Mesothelial cell of epicardium (in vitro differentiated cells): ENCODE measurements at regions not wholly inside any gene's neighbourhood (a gene's known extent, or its start where the extent isn't known, plus 50 kb on each side); places are given as distances from the start of the nearest gene placed in this dataset.

Source experiments
- DNase-seq, 2 experiments: peaks; one replicate each; pipeline ENCODE4 v3.0.0; 2021; ENCODE audit warnings: low spot score in 2 of 2; ENCODE audit not compliant: unreplicated experiment in 2 of 2
- H3K27ac Mint-ChIP-seq: 2 replicates; pipeline ENCODE4 v1.8.0; 2021; ENCODE audit warnings: mixed read lengths
- H3K27me3 Mint-ChIP-seq: 2 replicates; pipeline ENCODE4 v1.8.0; 2021; ENCODE audit warnings: low read depth, mixed read lengths
- H3K36me3 Mint-ChIP-seq: 2 replicates; pipeline ENCODE4 v1.8.0; 2021; ENCODE audit warnings: mixed read lengths
- H3K4me1 Mint-ChIP-seq: 2 replicates; pipeline ENCODE4 v1.8.0; 2021; ENCODE audit warnings: mixed read lengths
- H3K4me3 Mint-ChIP-seq: 2 replicates; pipeline ENCODE4 v1.8.0; 2021; ENCODE audit warnings: mild to moderate bottlenecking, moderate library complexity, mixed read lengths
- H3K9me3 Mint-ChIP-seq: 2 replicates; pipeline ENCODE4 v1.8.0; 2021; ENCODE audit warnings: mixed read lengths
- CTCF ChIP-seq: fragments of 200-600 bp; sonication (generic); IDR thresholded peaks from one replicate; pipeline ENCODE4 v1.5.0; 2021; ENCODE audit warnings: antibody characterized with exemption; ENCODE audit not compliant: unreplicated experiment

- Mint-ChIP-seq H3K4me1 (peaks cover 29% of the 10 kb centered on the region), H3K9me3 (peaks cover 21% of the 10 kb centered on the region), H3K36me3 (peaks cover 22% of the 10 kb centered on the region), H3K27ac (no peak overlapping the region), H3K4me3 (no peak overlapping the region), H3K27me3 (peaks cover 2% of the 10 kb centered on the region)
- TF ChIP-seq CTCF = no peak
- no peak for DNase-seq
Measured at GRCh38 chr7:33701189-33701740, 204.1 kb upstream of the BMPER start.

- H3K4me3 Mint-ChIP-seq = no peak overlapping the region
- no peak for DNase-seq
Measured at GRCh38 chr7:33701927-33702326, 203.4 kb upstream of the BMPER start.

GRCh38 chr7:33702514-33703054 lies 202.8 kb upstream of the BMPER start:
- no peak for DNase-seq
- H3K27ac Mint-ChIP-seq = no peak overlapping the region
- peaks cover 2% of the 10 kb centered on the region for H3K27me3 Mint-ChIP-seq
- peaks cover 21% of the 10 kb centered on the region for H3K9me3 Mint-ChIP-seq
- H3K4me3 Mint-ChIP-seq = no peak overlapping the region
- H3K4me1 Mint-ChIP-seq = peaks cover 37% of the 10 kb centered on the region
- peaks cover 22% of the 10 kb centered on the region for H3K36me3 Mint-ChIP-seq
- no peak for TF ChIP-seq CTCF

More at GRCh38 chr7:33701927-33702326, 203.4 kb upstream of the BMPER start:
- Mint-ChIP-seq H3K36me3 (peaks cover 22% of the 10 kb centered on the region), H3K4me1 (peaks cover 33% of the 10 kb centered on the region), H3K9me3 (peaks cover 21% of the 10 kb centered on the region), H3K27me3 (peaks cover 2% of the 10 kb centered on the region), H3K27ac (no peak overlapping the region)
- TF ChIP-seq CTCF = no peak

GRCh38 chr7:33705333-33705833 lies 200.0 kb upstream of the BMPER start:
- Mint-ChIP-seq H3K4me3 (no peak overlapping the region), H3K36me3 (peaks cover 18% of the 10 kb centered on the region), H3K9me3 (peaks cover 21% of the 10 kb centered on the region), H3K27me3 (peaks cover 2% of the 10 kb centered on the region), H3K4me1 (peaks cover 15% of the 10 kb centered on the region), H3K27ac (no peak overlapping the region)
- no peak for DNase-seq
- no peak for TF ChIP-seq CTCF

GRCh38 chr7:33706186-33706585 lies 199.2 kb upstream of the BMPER start:
- no peak for TF ChIP-seq CTCF
- H3K36me3 Mint-ChIP-seq = peaks cover 12% of the 10 kb centered on the region
- H3K27me3 Mint-ChIP-seq = peaks cover 2% of the 10 kb centered on the region
- H3K9me3 Mint-ChIP-seq = peaks cover 13% of the 10 kb centered on the region
- DNase-seq = no peak
- H3K4me1 Mint-ChIP-seq = peaks cover 15% of the 10 kb centered on the region
- H3K27ac Mint-ChIP-seq = no peak overlapping the region
- no peak overlapping the region for H3K4me3 Mint-ChIP-seq
